ENCODE measurements at regions not wholly inside any gene's neighbourhood (a gene's known extent, or its start where the extent isn't known, plus 50 kb on each side); places are given as distances from the start of the nearest gene placed in this dataset.
"Not testable (repeated sequence)": the region's sequence is repeated elsewhere in the genome, so short reads cannot be mapped to it uniquely, and the experiment has no call there.

GRCh38 chr18:78411539-78411938, 568.1 kb upstream of the SALL3 start:
- no peak for DNase-seq (ENCODE audit: low spot score)

DNA sequence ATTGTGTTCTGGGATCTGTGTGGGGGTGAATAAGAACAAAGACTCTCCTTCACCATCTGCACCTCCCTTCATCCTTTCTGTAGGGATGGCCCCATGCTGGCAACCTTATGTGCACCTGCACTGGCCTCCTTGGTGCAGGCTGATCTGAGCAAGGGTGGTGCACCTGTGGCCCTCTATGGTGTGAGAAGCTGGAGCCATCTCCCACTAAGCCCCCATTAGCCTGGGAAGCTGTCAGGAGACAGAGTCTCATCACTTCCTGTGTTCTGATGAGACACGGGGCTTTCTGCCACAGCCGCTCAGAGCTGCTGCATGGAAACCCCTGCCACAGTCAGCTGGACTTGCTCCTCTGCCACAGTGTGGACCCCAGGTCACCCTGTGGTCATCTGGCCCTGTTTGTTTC, 565.3 kb upstream of the SALL3 start:
- DNase-seq (ENCODE audit: low spot score): no peak

- DNase-seq (ENCODE audit: low spot score): no peak
Observed at GRCh38 chr18:78416853-78417252, 562.8 kb upstream of the SALL3 start.

GRCh38 chr18:78418379-78418778, 561.2 kb upstream of the SALL3 start:
- no peak for DNase-seq (ENCODE audit: low spot score)

DNA sequence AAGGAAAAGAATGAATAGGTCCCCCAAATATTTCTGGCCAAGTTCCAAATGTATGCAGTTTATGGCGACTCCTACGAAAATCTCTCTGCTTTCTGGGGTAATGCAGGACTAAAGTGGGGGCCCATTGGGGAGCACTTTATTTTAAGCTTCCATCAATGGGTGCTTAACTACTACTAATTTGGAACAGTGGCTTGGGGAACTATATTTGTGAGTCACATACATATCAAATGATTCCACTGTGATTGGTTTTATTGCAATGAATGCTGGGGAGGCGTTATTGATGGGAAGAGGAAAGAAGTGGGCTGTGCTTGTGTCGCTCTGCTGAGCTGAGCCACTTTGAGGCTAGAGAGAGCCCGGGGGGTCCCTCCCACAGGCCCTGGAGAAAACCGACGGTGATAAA, 560.4 kb upstream of the SALL3 start:
- peak; percentile 15 for DNase-seq (ENCODE audit: low spot score)

DNA sequence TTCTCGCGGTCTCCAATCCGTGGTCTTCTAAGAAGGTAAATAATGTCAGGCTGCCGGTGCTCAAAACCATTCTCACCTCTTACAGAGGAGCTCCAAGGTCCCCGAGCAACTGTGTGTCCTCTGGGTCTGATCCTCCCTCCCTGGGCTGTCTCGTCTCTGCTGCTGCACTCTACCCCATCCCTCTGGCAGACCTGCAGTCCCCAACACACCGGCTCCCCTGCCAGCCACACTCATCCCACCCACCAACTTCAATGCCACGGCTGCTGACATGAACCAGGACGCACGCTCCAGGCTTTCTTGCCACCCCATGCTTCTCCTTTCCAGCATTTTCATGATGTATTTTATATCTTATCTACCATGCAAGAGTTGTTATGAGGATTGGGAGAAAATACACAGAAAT, 559.5 kb upstream of the SALL3 start:
- DNase-seq (ENCODE audit: low spot score): no peak

- DNase-seq (ENCODE audit: low spot score): no peak
Observed at GRCh38 chr18:78421392-78421791, 558.2 kb upstream of the SALL3 start.

GRCh38 chr18:78422336-78422735, 557.3 kb upstream of the SALL3 start:
- no peak for DNase-seq (ENCODE audit: low spot score)

DNA sequence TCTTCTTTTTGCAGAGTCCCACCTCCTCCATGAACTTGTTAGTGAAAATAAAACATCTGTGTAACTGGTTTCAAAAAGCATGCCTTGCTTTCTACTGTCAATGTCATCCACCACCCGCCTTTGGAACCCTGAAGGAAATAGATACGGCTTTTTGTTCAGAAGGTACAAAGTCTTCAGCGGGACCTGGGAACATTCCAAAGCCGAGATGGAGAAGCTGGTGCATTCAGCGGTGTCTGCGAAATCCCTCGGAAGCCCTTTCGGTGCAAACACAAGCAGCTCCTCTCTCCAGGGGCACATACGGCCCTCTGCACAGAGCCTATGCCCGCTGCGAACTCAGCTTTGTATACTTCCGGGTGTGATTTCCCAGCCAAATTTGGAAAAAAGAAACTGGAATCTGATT, 555.8 kb upstream of the SALL3 start:
- no peak for DNase-seq (ENCODE audit: low spot score)

DNA sequence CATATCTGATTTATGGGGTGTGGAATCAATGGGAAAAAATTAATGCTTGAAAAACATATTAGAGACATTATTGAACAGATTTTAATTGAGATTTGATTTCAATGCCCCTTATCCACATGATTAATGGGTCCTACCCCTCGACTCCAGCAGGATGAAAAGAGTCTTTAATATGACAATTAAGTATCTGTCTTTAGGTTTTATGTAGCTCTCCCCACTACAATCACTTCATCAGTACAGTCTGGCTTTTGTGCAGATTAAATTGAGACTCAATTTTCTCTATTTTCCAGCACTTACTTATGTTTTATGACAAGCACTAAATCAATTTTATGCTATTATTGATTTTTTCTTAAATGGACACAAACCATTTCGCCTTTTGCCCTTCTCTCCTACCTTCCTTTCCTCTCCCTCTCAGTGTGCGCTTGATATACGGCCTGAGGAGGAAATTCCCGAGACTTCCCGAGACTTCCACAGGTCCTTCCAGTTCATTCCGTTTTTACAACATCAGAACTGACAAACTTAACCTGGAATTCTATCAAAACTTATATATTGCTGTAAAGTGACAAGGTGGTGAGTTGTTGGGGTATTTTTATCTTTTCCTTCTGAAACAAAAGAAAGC, 555.1 kb upstream of the SALL3 start:
- no peak for DNase-seq (ENCODE audit: low spot score)

- DNase-seq (ENCODE audit: low spot score): no peak
Observed at GRCh38 chr18:78425019-78425412, 554.6 kb upstream of the SALL3 start.

- DNase-seq (ENCODE audit: low spot score): no peak
Observed at GRCh38 chr18:78427081-78427480, 552.5 kb upstream of the SALL3 start.

DNA sequence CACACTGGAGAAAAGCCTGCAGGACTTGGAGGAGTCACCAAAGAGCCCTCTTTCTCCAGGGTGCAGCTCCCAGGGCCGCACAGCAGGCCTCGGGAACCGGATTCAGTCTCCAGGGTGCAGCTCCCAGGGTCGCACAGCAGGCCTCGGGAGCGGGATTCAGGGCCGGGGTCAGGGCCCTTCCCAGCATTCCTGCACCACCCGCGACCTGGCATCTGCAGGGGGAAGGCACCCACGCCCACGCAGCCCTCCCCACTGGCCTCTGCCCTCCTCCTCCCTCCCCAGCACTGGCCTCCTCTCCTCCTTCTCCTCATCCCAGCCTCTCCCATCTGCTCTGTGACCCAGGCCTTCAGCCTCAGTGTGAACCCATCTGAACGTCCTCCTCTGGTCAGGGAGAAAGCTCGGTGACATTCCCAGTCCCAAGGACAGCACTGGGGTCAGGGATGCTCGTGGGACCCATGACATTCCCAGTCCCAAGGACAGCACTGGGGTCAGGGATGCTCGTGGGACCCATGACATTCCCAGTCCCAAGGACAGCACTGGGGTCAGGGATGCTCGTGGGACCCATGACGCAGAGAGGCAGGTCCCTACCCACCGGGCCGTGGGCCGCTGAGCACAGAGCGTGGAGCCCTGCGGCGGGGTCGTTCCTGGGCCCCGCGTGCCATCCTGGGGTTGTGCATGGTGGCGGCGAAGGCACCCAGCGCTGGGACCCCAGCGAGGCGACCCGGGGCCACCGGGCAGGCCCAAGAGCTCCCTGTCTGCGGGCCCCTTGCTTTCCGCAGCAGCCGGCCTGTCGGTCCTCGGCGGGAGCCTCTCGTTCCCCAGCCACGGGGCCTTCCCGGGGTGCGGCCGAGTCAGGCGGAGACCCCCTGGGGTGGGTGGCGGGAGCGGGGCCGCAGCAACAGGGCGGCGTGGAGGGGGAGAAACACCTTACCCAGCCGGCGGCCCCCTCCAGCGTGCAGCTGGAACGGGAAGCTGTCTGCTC, 550.2 kb upstream of the SALL3 start:
- no peak for DNase-seq (ENCODE audit: low spot score)

GRCh38 chr18:78430131-78430758, 549.4 kb upstream of the SALL3 start:
- no peak for DNase-seq (ENCODE audit: low spot score)

DNA sequence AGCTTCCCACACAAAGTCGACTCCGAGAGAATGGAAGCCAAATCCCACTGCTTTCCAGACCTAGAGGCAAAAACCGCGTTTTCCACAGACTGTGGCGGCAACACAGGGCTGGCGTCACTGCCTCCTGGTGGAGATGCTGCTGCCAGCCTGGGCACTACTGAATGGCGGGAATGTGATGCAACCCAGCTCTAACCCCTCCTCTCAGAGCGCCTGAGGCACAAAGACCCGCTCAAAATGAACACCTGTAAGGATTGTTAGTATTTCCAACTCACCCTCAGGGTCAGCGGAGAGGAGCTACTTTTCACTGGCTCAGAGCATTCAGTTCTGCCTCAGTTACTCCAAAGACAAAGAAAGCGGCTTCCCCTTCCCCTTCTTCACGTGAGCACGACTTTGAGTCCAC, 548.0 kb upstream of the SALL3 start:
- DNase-seq (ENCODE audit: low spot score): no peak

- DNase-seq (ENCODE audit: low spot score): no peak
Observed at GRCh38 chr18:78433562-78433961, 546.1 kb upstream of the SALL3 start.

DNA sequence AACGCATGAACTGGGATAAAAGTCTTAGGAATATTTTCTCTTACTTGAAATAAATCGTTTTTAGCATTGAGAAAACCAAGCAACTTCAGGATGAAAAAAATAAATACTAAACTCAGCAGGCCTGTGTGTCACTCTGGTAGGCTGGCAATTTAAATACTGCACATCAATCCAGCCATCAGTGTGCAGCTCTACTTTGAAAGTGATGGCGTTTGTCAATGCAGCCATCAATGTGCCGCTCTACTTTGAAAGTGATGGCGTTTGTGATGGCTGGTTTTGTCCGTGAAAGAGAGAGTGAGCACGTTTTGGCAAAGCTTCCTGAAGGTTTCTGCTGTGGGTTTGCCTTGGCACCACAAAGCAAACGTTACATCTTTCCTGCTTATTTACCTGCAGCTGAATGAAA, 543.5 kb upstream of the SALL3 start:
- DNase-seq (ENCODE audit: low spot score): no peak

DNA sequence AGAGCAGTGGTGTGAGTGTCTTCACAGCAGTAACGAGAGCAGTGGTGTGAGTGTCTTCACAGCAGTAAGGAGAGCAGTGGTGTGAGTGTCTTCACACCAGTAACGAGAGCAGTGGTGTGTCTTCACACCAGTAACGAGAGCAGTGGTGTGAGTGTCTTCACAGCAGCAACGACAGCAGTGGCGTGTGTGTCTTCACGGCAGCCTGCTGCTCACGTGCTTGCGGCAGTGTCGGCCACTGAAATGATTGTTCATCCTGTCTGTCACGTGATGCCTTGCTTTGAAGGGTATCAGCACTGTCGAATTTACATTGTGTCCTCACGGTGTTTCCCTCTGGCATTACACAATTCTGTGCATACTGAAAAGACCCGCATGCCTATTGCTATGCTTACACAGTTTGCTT, 541.4 kb upstream of the SALL3 start:
- not testable (repeated sequence) for DNase-seq (ENCODE audit: low spot score)

GRCh38 chr18:78445880-78446279, 533.7 kb upstream of the SALL3 start:
- no peak for DNase-seq (ENCODE audit: low spot score)

- DNase-seq (ENCODE audit: low spot score): no peak
Observed at GRCh38 chr18:78447211-78447610, 532.4 kb upstream of the SALL3 start.

DNA sequence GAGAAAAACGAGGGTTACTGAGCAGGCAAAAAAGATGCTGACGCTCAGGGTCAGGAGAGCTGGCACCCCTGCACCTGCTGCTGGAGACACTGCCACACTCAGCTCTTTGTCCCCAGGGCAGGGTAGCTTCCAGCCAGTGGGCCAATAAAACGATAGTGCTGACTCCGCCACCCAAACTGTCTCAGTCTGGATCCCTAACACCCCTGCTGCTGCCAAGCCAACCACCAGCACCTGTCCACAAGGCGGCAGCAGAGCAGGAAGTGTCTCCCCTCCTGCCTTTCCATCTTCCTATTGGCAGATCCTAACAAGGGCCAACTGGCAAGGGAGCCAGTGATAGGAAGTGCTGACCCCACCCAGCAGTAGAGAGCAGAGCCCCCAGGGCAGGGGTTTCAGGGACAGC, 531.5 kb upstream of the SALL3 start:
- DNase-seq (ENCODE audit: low spot score): no peak

GRCh38 chr18:78448591-78448990, 531.0 kb upstream of the SALL3 start:
- no peak for DNase-seq (ENCODE audit: low spot score)

GRCh38 chr18:78454221-78454620, 525.4 kb upstream of the SALL3 start:
- no peak for DNase-seq (ENCODE audit: low spot score)
